GM23248 (cell line): ENCODE measurements at regions not wholly inside any gene's neighbourhood (a gene's known extent, or its start where the extent isn't known, plus 50 kb on each side); places are given as distances from the start of the nearest gene placed in this dataset.

Experiments
- EZH2 ChIP-seq: fragments of 200-600 bp; sonication (generic); IDR thresholded peaks from 2 replicates; pipeline ENCODE4 v1.6.1; 2018; ENCODE audit warnings: antibody characterized with exemption, mild to moderate bottlenecking; ENCODE audit not compliant: insufficient read depth, poor library complexity, severe bottlenecking
- EZH2phosphoT487 ChIP-seq: fragments of 200-600 bp; sonication (generic); IDR thresholded peaks from 2 replicates; pipeline ENCODE4 v1.6.1; 2018; ENCODE audit warnings: antibody characterized with exemption, moderate library complexity, mild to moderate bottlenecking, low read depth; ENCODE audit not compliant: insufficient read depth

DNA sequence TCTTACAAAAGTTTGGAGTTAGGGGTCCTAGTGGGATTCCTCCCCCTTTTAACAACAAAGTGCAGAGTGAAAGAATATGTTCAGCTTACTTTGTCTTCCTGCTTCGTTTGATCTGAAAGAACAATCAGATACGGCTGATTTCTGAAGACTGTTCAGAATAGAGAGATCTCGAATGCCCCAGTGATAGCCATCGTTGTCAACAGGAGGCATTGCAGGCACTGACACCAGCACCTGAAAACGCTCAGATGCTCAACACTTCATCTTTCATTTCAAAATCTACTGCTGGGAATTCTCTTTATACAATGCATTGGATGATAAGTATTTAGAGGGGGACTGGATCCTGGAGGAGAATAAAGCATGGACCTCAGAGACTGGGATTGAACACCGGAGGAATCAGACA is 186.3 kb upstream of the TENM3 start:
- TF ChIP-seq EZH2, result no peak
- TF ChIP-seq EZH2phosphoT487, result no peak
